ENCODE measurements at regions not wholly inside any gene's neighbourhood (a gene's known extent, or its start where the extent isn't known, plus 50 kb on each side); places are given as distances from the start of the nearest gene placed in this dataset.
A peak's percentile ranks its signal among the peaks of the same experiment; 100 is the strongest.

GRCh38 chr3:30332196-30333021 is 274.0 kb upstream of the TGFBR2 start:
- H3K36me3 Mint-ChIP-seq (ENCODE audit: insufficient read depth, unreplicated experiment), result no peaks in the 10 kb centered on the region
- no TSS peak for BruUV-seq (replicated peaks)
- peaks cover 14% of the 10 kb centered on the region for H3K4me1 Mint-ChIP-seq (ENCODE audit: low read depth, unreplicated experiment)
- H3K27me3 Mint-ChIP-seq (ENCODE audit: insufficient read depth, unreplicated experiment), result no peaks in the 10 kb centered on the region
- no peak for DNase-seq
- H3K4me3 Mint-ChIP-seq (ENCODE audit: unreplicated experiment), result no peak overlapping the region
- Histone ChIP-seq H3K9me3 (no peaks in the 10 kb centered on the region), H3K4me3 (ENCODE audit: low read depth, low read length) (no peak overlapping the region), H3K4me1 (peaks cover 31% of the 10 kb centered on the region), H3K36me3 (ENCODE audit: control insufficient read depth, insufficient read depth, low read length) (no peaks in the 10 kb centered on the region), H3K27me3 (replicated peaks; ENCODE audit: control insufficient read depth, insufficient read depth, low read length) (no peaks in the 10 kb centered on the region)
- CTCF ChIA-PET, result no interaction called here
- intact Hi-C loops (cut with micrococcal nuclease; ENCODE audit: unreplicated experiment), result loop anchor here (5.0 kb wide), 1 partner anchor 490 kb away; no protein-coding TSS in a partner anchor
- H3K9me3 Mint-ChIP-seq (ENCODE audit: unreplicated experiment), result no peaks in the 10 kb centered on the region
- POLR2A ChIA-PET, result no interaction called here
- TF ChIP-seq CTCF (IDR thresholded peaks at IDR 0.05; ENCODE audit: insufficient read depth in 1 of 2, low read depth in 1 of 2, low read length in 1 of 2, severe bottlenecking in 1 of 2, unreplicated experiment in 1 of 2), result no peak
- H3K27ac Mint-ChIP-seq (ENCODE audit: unreplicated experiment), result peak overlapping the region; percentile 60

- H3K36me3 Mint-ChIP-seq (ENCODE audit: insufficient read depth, unreplicated experiment), result no peaks in the 10 kb centered on the region
- H3K4me1 Mint-ChIP-seq (ENCODE audit: low read depth, unreplicated experiment), result peaks cover 14% of the 10 kb centered on the region
- Histone ChIP-seq H3K27me3 (replicated peaks; ENCODE audit: control insufficient read depth, insufficient read depth, low read length) (no peaks in the 10 kb centered on the region), H3K4me3 (ENCODE audit: low read depth, low read length) (no peak overlapping the region), H3K36me3 (ENCODE audit: control insufficient read depth, insufficient read depth, low read length) (no peaks in the 10 kb centered on the region), H3K9me3 (no peaks in the 10 kb centered on the region), H3K4me1 (peaks cover 31% of the 10 kb centered on the region)
- DNase-seq, result no peak
- H3K27me3 Mint-ChIP-seq (ENCODE audit: insufficient read depth, unreplicated experiment), result no peaks in the 10 kb centered on the region
- intact Hi-C loops (cut with micrococcal nuclease; ENCODE audit: unreplicated experiment), result loop anchor here (5.0 kb wide), 1 partner anchor 489 kb away; no protein-coding TSS in a partner anchor
- no peaks in the 10 kb centered on the region for H3K9me3 Mint-ChIP-seq (ENCODE audit: unreplicated experiment)
- ChIA-PET POLR2A (no interaction called here), CTCF (no interaction called here)
- no peak for TF ChIP-seq CTCF (IDR thresholded peaks at IDR 0.05; ENCODE audit: insufficient read depth in 1 of 2, low read depth in 1 of 2, low read length in 1 of 2, severe bottlenecking in 1 of 2, unreplicated experiment in 1 of 2)
- no peak overlapping the region for H3K27ac Mint-ChIP-seq (ENCODE audit: unreplicated experiment)
- H3K4me3 Mint-ChIP-seq (ENCODE audit: unreplicated experiment), result no peak overlapping the region
- BruUV-seq (replicated peaks), result no TSS peak
Observed at GRCh38 chr3:30333143-30333542, 273.3 kb upstream of the TGFBR2 start.

- no peaks in the 10 kb centered on the region for H3K27me3 ChIP-seq (replicated peaks; ENCODE audit: control insufficient read depth, insufficient read depth, low read length)
- intact Hi-C loops (cut with micrococcal nuclease; ENCODE audit: unreplicated experiment), result loop anchor here (5.0 kb wide), 1 partner anchor 488 kb away; no protein-coding TSS in a partner anchor
- no peak overlapping the region for H3K4me3 ChIP-seq (ENCODE audit: low read depth, low read length)
- peaks cover 14% of the 10 kb centered on the region for H3K4me1 Mint-ChIP-seq (ENCODE audit: low read depth, unreplicated experiment)
- H3K9me3 Mint-ChIP-seq (ENCODE audit: unreplicated experiment), result no peaks in the 10 kb centered on the region
- TF ChIP-seq CTCF (IDR thresholded peaks at IDR 0.05; ENCODE audit: insufficient read depth in 1 of 2, low read depth in 1 of 2, low read length in 1 of 2, severe bottlenecking in 1 of 2, unreplicated experiment in 1 of 2), result no peak
- peaks cover 31% of the 10 kb centered on the region for H3K4me1 ChIP-seq
- no peaks in the 10 kb centered on the region for H3K9me3 ChIP-seq
- ChIA-PET POLR2A (no interaction called here), CTCF (no interaction called here)
- no TSS peak for BruUV-seq (replicated peaks)
- DNase-seq, result no peak
- no peaks in the 10 kb centered on the region for H3K27me3 Mint-ChIP-seq (ENCODE audit: insufficient read depth, unreplicated experiment)
- no peak overlapping the region for H3K4me3 Mint-ChIP-seq (ENCODE audit: unreplicated experiment)
- H3K36me3 Mint-ChIP-seq (ENCODE audit: insufficient read depth, unreplicated experiment), result no peaks in the 10 kb centered on the region
- no peaks in the 10 kb centered on the region for H3K36me3 ChIP-seq (ENCODE audit: control insufficient read depth, insufficient read depth, low read length)
- H3K27ac Mint-ChIP-seq (ENCODE audit: unreplicated experiment), result no peak overlapping the region
Observed at GRCh38 chr3:30333903-30334302, 272.5 kb upstream of the TGFBR2 start.

Measured in Caco-2 (cell line).